H9 (cell line): ENCODE measurements at regions not wholly inside any gene's neighbourhood (a gene's known extent, or its start where the extent isn't known, plus 50 kb on each side); places are given as distances from the start of the nearest gene placed in this dataset.

Experiments used
- DNase-seq: peaks from one replicate; pipeline ENCODE4 v3.0.0-alpha.2; 2017
- H2AFZ ChIP-seq: one replicate; pipeline ENCODE4 v1.6.1; 2013; ENCODE audit warnings: mild to moderate bottlenecking, low read length, control low read depth, moderate library complexity
- H2AK5ac ChIP-seq: 2 replicates; pipeline ENCODE4 v1.6.1; 2013; ENCODE audit warnings: low read length, control low read depth, mixed read lengths; ENCODE audit not compliant: insufficient read length
- H2BK120ac ChIP-seq: one replicate; pipeline ENCODE4 v1.6.1; 2013; ENCODE audit warnings: low read depth, mild to moderate bottlenecking, low read length, control low read depth, inconsistent platforms; ENCODE audit not compliant: poor library complexity, severe bottlenecking
- H2BK12ac ChIP-seq: 2 replicates; pipeline ENCODE4 v1.6.1; 2013; ENCODE audit warnings: low read length, control low read depth, mixed read lengths, low read depth; ENCODE audit not compliant: insufficient read length
- H2BK15ac ChIP-seq: 2 replicates; pipeline ENCODE4 v1.6.1; 2013; ENCODE audit warnings: low read depth, low read length, control low read depth
- H2BK20ac ChIP-seq: one replicate; pipeline ENCODE4 v1.6.1; 2013; ENCODE audit warnings: low read depth, mild to moderate bottlenecking, low read length, control low read depth, inconsistent platforms; ENCODE audit not compliant: poor library complexity, severe bottlenecking
- H2BK5ac ChIP-seq: 2 replicates; pipeline ENCODE4 v1.6.1; 2013; ENCODE audit warnings: low read length, control low read depth, mixed read lengths; ENCODE audit not compliant: insufficient read length
- H3K14ac ChIP-seq: 2 replicates; pipeline ENCODE4 v1.6.1; 2013; ENCODE audit warnings: low read length, control low read depth; ENCODE audit not compliant: insufficient read depth
- H3K18ac ChIP-seq: 2 replicates; pipeline ENCODE4 v1.6.1; 2013; ENCODE audit warnings: low read depth, mild to moderate bottlenecking, mixed read lengths, low read length, control low read depth; ENCODE audit not compliant: insufficient read length
- H3K23ac ChIP-seq: 2 replicates; pipeline ENCODE4 v1.6.1; 2013; ENCODE audit warnings: low read length, control low read depth, mixed read lengths, low read depth; ENCODE audit not compliant: insufficient read length
- H3K23me2 ChIP-seq: 2 replicates; pipeline ENCODE4 v1.6.1; 2013; ENCODE audit warnings: low read depth, mild to moderate bottlenecking, mixed read lengths, low read length, control low read depth; ENCODE audit not compliant: insufficient read length, poor library complexity, severe bottlenecking
- H3K27ac ChIP-seq: 2 replicates; pipeline ENCODE4 v1.5.1; 2013; ENCODE audit warnings: low read length, control low read depth, mixed read lengths, low read depth; ENCODE audit not compliant: insufficient read length
- H3K27me3 ChIP-seq: 2 replicates; pipeline ENCODE4 v1.6.1; 2013; ENCODE audit warnings: low read length, control low read depth, inconsistent platforms; ENCODE audit not compliant: insufficient read depth
- H3K4ac ChIP-seq: 2 replicates; pipeline ENCODE4 v1.6.1; 2013; ENCODE audit warnings: low read depth, mild to moderate bottlenecking, control low read depth, inconsistent platforms, low read length, moderate library complexity
- H3K4me1 ChIP-seq: 2 replicates; pipeline ENCODE4 v1.6.1; 2013; ENCODE audit warnings: low read length, control low read depth, inconsistent platforms; ENCODE audit not compliant: insufficient read depth
- H3K4me2 ChIP-seq: 2 replicates; pipeline ENCODE4 v1.6.1; 2013; ENCODE audit warnings: low read length, control low read depth, mixed read lengths; ENCODE audit not compliant: insufficient read length, insufficient read depth
- H3K56ac ChIP-seq: 2 replicates; pipeline ENCODE4 v1.6.1; 2013; ENCODE audit warnings: low read depth, mild to moderate bottlenecking, mixed read lengths, low read length, control low read depth; ENCODE audit not compliant: insufficient read length
- H3K79me1 ChIP-seq: 2 replicates; pipeline ENCODE4 v1.6.1; 2013; ENCODE audit warnings: low read depth, mild to moderate bottlenecking, moderate library complexity, low read length, control low read depth, inconsistent platforms; ENCODE audit not compliant: insufficient read depth, poor library complexity, severe bottlenecking
- H3K79me2 ChIP-seq: 2 replicates; pipeline ENCODE4 v1.6.1; 2013; ENCODE audit warnings: low read length, control low read depth, inconsistent platforms; ENCODE audit not compliant: insufficient read depth
- H3K9ac ChIP-seq: 2 replicates; pipeline ENCODE4 v1.6.1; 2013; ENCODE audit warnings: low read length, control low read depth, mixed read lengths; ENCODE audit not compliant: insufficient read length; ENCODE audit errors: extremely low read depth
- H3K9me3 ChIP-seq: one replicate; pipeline ENCODE4 v1.6.1; 2013; ENCODE audit warnings: low read depth, low read length, inconsistent platforms; ENCODE audit not compliant: control insufficient read depth
- H3T11ph ChIP-seq: one replicate; pipeline ENCODE4 v1.6.1; 2013; ENCODE audit warnings: mild to moderate bottlenecking, low read length, control low read depth, inconsistent platforms
- H4K20me1 ChIP-seq: one replicate; pipeline ENCODE4 v1.6.1; 2013; ENCODE audit not compliant: control insufficient read depth, insufficient read length, insufficient read depth
- H4K5ac ChIP-seq: 2 replicates; pipeline ENCODE4 v1.6.1; 2013; ENCODE audit warnings: low read depth, mild to moderate bottlenecking, mixed read lengths, low read length, control low read depth; ENCODE audit not compliant: insufficient read length
- H4K8ac ChIP-seq: replicated peaks from 2 replicates; pipeline ENCODE4 v1.6.1; 2013; ENCODE audit warnings: low read length, control low read depth, mixed read lengths, low read depth; ENCODE audit not compliant: insufficient read length
- H4K91ac ChIP-seq: 2 replicates; pipeline ENCODE4 v1.6.1; 2013; ENCODE audit warnings: low read depth, mild to moderate bottlenecking, moderate library complexity, mixed read lengths, low read length, control low read depth; ENCODE audit not compliant: insufficient read length
- H3K27ac Mint-ChIP-seq, 3 experiments: 2 replicates in 2 of 3; 3 replicates in 1 of 3; pipeline ENCODE4 v1.8.0; 2020 to 2021; ENCODE audit warnings: mixed read lengths in 3 of 3, mild to moderate bottlenecking in 1 of 3, moderate library complexity in 1 of 3
- H3K27me3 Mint-ChIP-seq: 2 replicates; pipeline ENCODE4 v1.8.0; 2021; ENCODE audit warnings: low read depth, mild to moderate bottlenecking, moderate library complexity, mixed read lengths
- H3K36me3 Mint-ChIP-seq, 3 experiments: 2 replicates in 2 of 3; 3 replicates in 1 of 3; pipeline ENCODE4 v1.8.0; 2020 to 2021; ENCODE audit warnings: low read depth in 3 of 3, mixed read lengths in 3 of 3; ENCODE audit not compliant: insufficient read depth in 1 of 3
- H3K4me1 Mint-ChIP-seq, 2 experiments: 2 replicates each; pipeline ENCODE4 v1.8.0; 2020; ENCODE audit warnings: mixed read lengths in 2 of 2
- H3K4me3 Mint-ChIP-seq, 2 experiments: 2 replicates in 1 of 2; 3 replicates in 1 of 2; pipeline ENCODE4 v1.8.0; 2020 to 2021; ENCODE audit warnings: mild to moderate bottlenecking in 2 of 2, mixed read lengths in 2 of 2, moderate library complexity in 1 of 2
- H3K9me3 Mint-ChIP-seq, 2 experiments: 2 replicates in 1 of 2; 3 replicates in 1 of 2; pipeline ENCODE4 v1.8.0; 2020; ENCODE audit warnings: mild to moderate bottlenecking in 2 of 2, mixed read lengths in 2 of 2, moderate library complexity in 1 of 2
- CTCF ChIP-seq: fragments of 200-600 bp; sonication (generic); conservative IDR thresholded peaks from 3 replicates; pipeline ENCODE4 v1.8.0; 2021; ENCODE audit warnings: antibody characterized with exemption, mild to moderate bottlenecking
- WGBS: extraction: QIAGEN DNeasy Blood & Tissue Kit; methylation state at CpG from one replicate; pipeline ENCODE4 v1.1.7; 2013; ENCODE audit warnings: missing lambda C conversion rate, low lambda C conversion rate, mixed read lengths; ENCODE audit not compliant: insufficient read length; ENCODE audit errors: extremely low coverage; 5-methylcytosine and 5-hydroxymethylcytosine counted together

DNA sequence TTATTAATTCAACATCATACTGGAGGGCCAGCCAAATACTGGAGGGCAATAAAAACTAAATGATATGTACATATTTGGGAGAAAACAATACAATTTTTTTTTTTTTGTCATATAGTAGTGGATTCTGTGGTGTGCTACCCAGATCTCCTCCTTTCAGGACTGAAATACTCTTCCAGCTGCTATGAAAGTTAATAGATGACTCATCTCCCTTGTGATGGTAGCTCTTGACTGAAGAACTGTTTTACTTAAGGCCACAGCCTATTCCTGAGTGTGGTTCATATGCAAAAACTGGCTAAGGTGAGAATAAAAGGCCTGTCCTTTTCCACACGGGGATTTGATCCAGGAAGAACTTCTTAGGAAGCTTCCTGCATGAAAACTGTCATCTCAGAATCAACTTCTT is 307.9 kb downstream of the HLX start:
- no peak overlapping the region for H2BK120ac ChIP-seq
- H2BK20ac ChIP-seq: no peak overlapping the region
- no peak overlapping the region for H3K18ac ChIP-seq
- TF ChIP-seq CTCF: no peak
- no peaks in the 10 kb centered on the region for H3K36me3 Mint-ChIP-seq
- H3K4me1 Mint-ChIP-seq: peaks cover 4 to 6% of the 10 kb centered on the region in 2 experiments; a peak in 2 of 4 replicates
- H3K4ac ChIP-seq: no peak overlapping the region
- no peak overlapping the region for H2BK5ac ChIP-seq
- no peak overlapping the region for H2BK12ac ChIP-seq
- WGBS: no CpG with 5 or more reads among the region's 1 CpG
- H3K27ac Mint-ChIP-seq: no peak overlapping the region
- no peak overlapping the region for H4K8ac ChIP-seq
- no peak overlapping the region for H3K4me3 Mint-ChIP-seq
- no peak overlapping the region for H4K5ac ChIP-seq
- no peaks in the 10 kb centered on the region for H3K27me3 Mint-ChIP-seq
- H3K4me2 ChIP-seq: no peak overlapping the region
- no peaks in the 10 kb centered on the region for H3K79me2 ChIP-seq
- no peak overlapping the region for H3K56ac ChIP-seq
- no peak overlapping the region for H3K23ac ChIP-seq
- no peaks in the 10 kb centered on the region for H3K4me1 ChIP-seq
- H3K9me3 Mint-ChIP-seq: no peaks in the 10 kb centered on the region; a peak in 1 of 5 replicates
- H2AK5ac ChIP-seq: no peak overlapping the region
- no peaks in the 10 kb centered on the region for H3K23me2 ChIP-seq
- H2BK15ac ChIP-seq: no peak overlapping the region
- H4K20me1 ChIP-seq: no peaks in the 10 kb centered on the region
- H3K79me1 ChIP-seq: no peaks in the 10 kb centered on the region
- no peaks in the 10 kb centered on the region for H3K27me3 ChIP-seq
- no peak for DNase-seq
- no peak overlapping the region for H2AFZ ChIP-seq
- H3K9ac ChIP-seq: no peak overlapping the region
- H3K27ac ChIP-seq: no peak overlapping the region
- no peak overlapping the region for H3K14ac ChIP-seq
- no peak overlapping the region for H4K91ac ChIP-seq
- H3K9me3 ChIP-seq: no peaks in the 10 kb centered on the region
- no peak overlapping the region for H3T11ph ChIP-seq
